Karpas-422 (cell line): ENCODE measurements at regions not wholly inside any gene's neighbourhood (a gene's known extent, or its start where the extent isn't known, plus 50 kb on each side); places are given as distances from the start of the nearest gene placed in this dataset.

Experiments used
- DNase-seq: peaks from one replicate; pipeline ENCODE4 v3.0.0-alpha.2; 2015
- H2AFZ ChIP-seq: fragments of 200-600 bp; sonication (generic); 2 replicates; pipeline ENCODE4 v1.6.1; 2014; ENCODE audit warnings: antibody characterized with exemption, low read length, mixed read lengths
- H3K27ac ChIP-seq: fragments of 200-600 bp; sonication (generic); 2 replicates; pipeline ENCODE4 v1.5.1; 2014; ENCODE audit warnings: mild to moderate bottlenecking, low read length, moderate library complexity
- H3K27me3 ChIP-seq: fragments of 200-600 bp; sonication (generic); 2 replicates; pipeline ENCODE4 v1.6.1; 2014; ENCODE audit warnings: low read length, mixed read lengths
- H3K36me3 ChIP-seq: fragments of 200-600 bp; sonication (generic); 2 replicates; pipeline ENCODE4 v1.6.1; 2014; ENCODE audit warnings: low read length, mixed read lengths; ENCODE audit not compliant: insufficient read depth
- H3K4me1 ChIP-seq: fragments of 200-600 bp; sonication (generic); 2 replicates; pipeline ENCODE4 v1.6.1; 2014; ENCODE audit warnings: mild to moderate bottlenecking, low read length, mixed read lengths
- H3K4me2 ChIP-seq: fragments of 200-600 bp; sonication (generic); 2 replicates; pipeline ENCODE4 v1.6.1; 2014; ENCODE audit warnings: low read length, low read depth, mild to moderate bottlenecking; ENCODE audit not compliant: poor library complexity, severe bottlenecking
- H3K4me3 ChIP-seq: fragments of 200-600 bp; sonication (generic); 2 replicates; pipeline ENCODE4 v1.5.1; 2014; ENCODE audit warnings: mild to moderate bottlenecking, antibody characterized with exemption, low read length, mixed read lengths
- H3K79me2 ChIP-seq: fragments of 200-600 bp; sonication (generic); 2 replicates; pipeline ENCODE4 v1.6.1; 2014; ENCODE audit warnings: mild to moderate bottlenecking, low read length, mixed read lengths
- H3K9ac ChIP-seq: fragments of 200-600 bp; sonication (generic); 2 replicates; pipeline ENCODE4 v1.6.0; 2014; ENCODE audit warnings: low read length
- H3K9me2 ChIP-seq: fragments of 200-600 bp; sonication (generic), shearing (Covaris generic); replicated peaks from 2 replicates; pipeline ENCODE4 v1.6.0; 2014; ENCODE audit warnings: mild to moderate bottlenecking, low read length, moderate library complexity; ENCODE audit not compliant: insufficient read depth
- H3K9me3 ChIP-seq: fragments of 300-700, 200-600 bp; sonication (generic); 2 replicates; pipeline ENCODE4 v1.6.1; 2014; ENCODE audit warnings: low read length, mixed read lengths
- H4K20me1 ChIP-seq: fragments of 200-600 bp; sonication (generic); 2 replicates; pipeline ENCODE4 v1.6.1; 2014; ENCODE audit warnings: mild to moderate bottlenecking, antibody characterized with exemption, low read length, low read depth; ENCODE audit not compliant: insufficient read depth

GRCh38 chr5:159725475-159725874, 190.8 kb upstream of the ADRA1B start:
- Histone ChIP-seq H2AFZ (no peak overlapping the region), H3K27me3 (no peaks in the 10 kb centered on the region), H3K4me3 (no peak overlapping the region), H3K79me2 (no peaks in the 10 kb centered on the region), H4K20me1 (no peaks in the 10 kb centered on the region), H3K27ac (no peak overlapping the region), H3K9ac (no peak overlapping the region), H3K36me3 (no peaks in the 10 kb centered on the region), H3K9me2 (no peaks in the 10 kb centered on the region), H3K4me1 (no peaks in the 10 kb centered on the region), H3K9me3 (no peaks in the 10 kb centered on the region), H3K4me2 (no peak overlapping the region)
- no peak for DNase-seq

GRCh38 chr5:159727167-159727566, 189.1 kb upstream of the ADRA1B start:
- no peaks in the 10 kb centered on the region for H3K4me1 ChIP-seq
- no peak for DNase-seq
- no peaks in the 10 kb centered on the region for H3K9me2 ChIP-seq
- H3K9me3 ChIP-seq, result no peaks in the 10 kb centered on the region
- no peaks in the 10 kb centered on the region for H4K20me1 ChIP-seq
- H3K4me2 ChIP-seq, result no peak overlapping the region
- no peaks in the 10 kb centered on the region for H3K79me2 ChIP-seq
- H3K36me3 ChIP-seq, result no peaks in the 10 kb centered on the region
- H3K27ac ChIP-seq, result no peak overlapping the region
- no peaks in the 10 kb centered on the region for H3K27me3 ChIP-seq
- H3K4me3 ChIP-seq, result no peak overlapping the region
- no peak overlapping the region for H3K9ac ChIP-seq
- no peak overlapping the region for H2AFZ ChIP-seq

GRCh38 chr5:159730285-159730684, 186.0 kb upstream of the ADRA1B start:
- no peaks in the 10 kb centered on the region for H3K27me3 ChIP-seq
- no peaks in the 10 kb centered on the region for H4K20me1 ChIP-seq
- peaks cover 5% of the 10 kb centered on the region for H3K4me1 ChIP-seq
- H3K4me3 ChIP-seq, result no peak overlapping the region
- H2AFZ ChIP-seq, result no peak overlapping the region
- no peak for DNase-seq
- H3K4me2 ChIP-seq, result no peak overlapping the region
- no peak overlapping the region for H3K9ac ChIP-seq
- H3K9me2 ChIP-seq, result no peaks in the 10 kb centered on the region
- no peaks in the 10 kb centered on the region for H3K36me3 ChIP-seq
- no peak overlapping the region for H3K27ac ChIP-seq
- H3K79me2 ChIP-seq, result no peaks in the 10 kb centered on the region
- no peaks in the 10 kb centered on the region for H3K9me3 ChIP-seq

DNA sequence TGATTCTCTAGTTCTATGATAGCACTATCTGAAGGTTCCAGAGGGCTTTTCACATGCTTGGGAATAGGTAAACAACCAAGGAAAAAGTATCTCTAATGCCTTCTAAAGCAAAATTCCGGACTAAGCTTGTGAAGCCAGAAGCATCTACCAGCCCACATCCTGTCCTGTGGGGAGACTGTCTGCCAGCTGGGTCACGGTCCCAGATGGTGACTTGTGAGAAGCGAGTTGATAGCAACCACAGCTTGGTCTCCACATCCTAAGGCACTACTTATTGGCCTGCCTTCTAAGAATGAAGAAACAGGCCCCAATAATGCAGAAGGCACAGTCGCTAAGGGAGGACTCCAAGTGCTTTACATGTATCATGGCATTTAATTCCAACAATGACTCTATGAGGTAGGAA, 184.1 kb upstream of the ADRA1B start:
- DNase-seq, result no peak

GRCh38 chr5:159734366-159734765, 181.9 kb upstream of the ADRA1B start:
- DNase-seq, result no peak
- no peak overlapping the region for H3K9ac ChIP-seq

More for the DNA sequence above, 184.1 kb upstream of the ADRA1B start:
- no peak overlapping the region for H3K4me3 ChIP-seq
- H3K4me2 ChIP-seq, result no peak overlapping the region
- no peak overlapping the region for H3K9ac ChIP-seq
- H3K4me1 ChIP-seq, result peaks cover 5% of the 10 kb centered on the region
- H3K9me2 ChIP-seq, result no peaks in the 10 kb centered on the region
- no peak overlapping the region for H3K27ac ChIP-seq
- no peaks in the 10 kb centered on the region for H3K27me3 ChIP-seq
- no peaks in the 10 kb centered on the region for H4K20me1 ChIP-seq
- no peaks in the 10 kb centered on the region for H3K36me3 ChIP-seq
- no peaks in the 10 kb centered on the region for H3K9me3 ChIP-seq
- H2AFZ ChIP-seq, result no peak overlapping the region
- no peaks in the 10 kb centered on the region for H3K79me2 ChIP-seq

GRCh38 chr5:159735036-159735435, 181.2 kb upstream of the ADRA1B start:
- Histone ChIP-seq H3K9me3 (no peaks in the 10 kb centered on the region), H3K4me2 (no peak overlapping the region)

More at GRCh38 chr5:159734366-159734765, 181.9 kb upstream of the ADRA1B start:
- Histone ChIP-seq H2AFZ (no peak overlapping the region), H3K4me2 (no peak overlapping the region), H3K4me3 (no peak overlapping the region), H3K9me3 (no peaks in the 10 kb centered on the region), H3K36me3 (no peaks in the 10 kb centered on the region), H4K20me1 (no peaks in the 10 kb centered on the region), H3K27me3 (no peaks in the 10 kb centered on the region), H3K27ac (no peak overlapping the region), H3K9me2 (no peaks in the 10 kb centered on the region), H3K79me2 (no peaks in the 10 kb centered on the region), H3K4me1 (peaks cover 5% of the 10 kb centered on the region)

DNA sequence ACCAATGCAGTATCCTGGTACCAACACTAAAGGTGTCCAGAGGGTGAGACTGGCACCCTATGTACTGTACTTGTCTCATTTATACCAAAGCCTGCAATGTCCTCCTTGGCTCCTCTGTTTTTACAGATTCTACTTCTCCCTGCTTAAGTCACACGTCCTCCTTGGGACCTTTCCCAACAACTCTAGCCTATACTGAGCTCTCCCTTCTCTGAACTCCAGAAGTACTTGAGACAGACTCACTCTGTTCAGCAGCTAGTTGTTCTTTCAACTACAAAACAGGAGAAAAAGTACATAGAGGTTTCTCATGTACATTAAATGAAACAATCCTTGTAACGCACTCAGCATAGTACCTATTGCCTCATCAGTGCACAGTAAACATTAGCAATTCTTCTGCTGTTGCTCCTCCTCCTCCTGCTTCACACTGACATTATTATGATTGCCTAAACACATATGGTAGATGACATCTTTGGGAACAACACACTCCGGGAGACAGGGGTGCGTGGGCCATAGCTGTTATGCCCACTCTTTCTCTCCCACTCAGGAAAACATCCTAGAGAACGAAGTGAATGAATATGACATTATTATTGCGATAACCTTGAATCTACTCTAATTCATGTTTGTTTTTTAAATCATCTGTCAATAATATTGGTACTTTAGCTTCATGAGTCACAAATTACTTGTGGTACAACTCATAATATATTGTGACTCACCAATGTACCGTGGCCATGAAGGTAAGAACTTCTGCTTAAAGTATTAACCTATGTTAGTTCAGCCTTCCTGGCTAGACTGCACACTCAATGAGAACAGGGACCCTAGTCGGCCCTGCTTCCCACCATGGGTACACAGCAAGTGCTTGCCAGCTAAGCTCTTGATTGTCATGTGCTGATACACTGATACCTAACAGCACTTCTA, 180.3 kb upstream of the ADRA1B start:
- Histone ChIP-seq H3K4me3 (no peak overlapping the region), H3K4me2 (no peak overlapping the region), H4K20me1 (no peaks in the 10 kb centered on the region), H3K27ac (no peak overlapping the region), H3K79me2 (no peaks in the 10 kb centered on the region), H3K27me3 (no peaks in the 10 kb centered on the region), H3K9me2 (no peaks in the 10 kb centered on the region), H3K9ac (no peak overlapping the region), H3K9me3 (no peaks in the 10 kb centered on the region), H3K36me3 (no peaks in the 10 kb centered on the region), H3K4me1 (peaks cover 5% of the 10 kb centered on the region), H2AFZ (no peak overlapping the region)
- no peak for DNase-seq

More at GRCh38 chr5:159735036-159735435, 181.2 kb upstream of the ADRA1B start:
- H3K36me3 ChIP-seq, result no peaks in the 10 kb centered on the region
- no peak overlapping the region for H3K4me3 ChIP-seq
- no peaks in the 10 kb centered on the region for H3K79me2 ChIP-seq
- no peak overlapping the region for H3K9ac ChIP-seq
- peaks cover 5% of the 10 kb centered on the region for H3K4me1 ChIP-seq
- no peak for DNase-seq
- H4K20me1 ChIP-seq, result no peaks in the 10 kb centered on the region
- H2AFZ ChIP-seq, result no peak overlapping the region
- no peaks in the 10 kb centered on the region for H3K9me2 ChIP-seq
- H3K27ac ChIP-seq, result no peak overlapping the region
- no peaks in the 10 kb centered on the region for H3K27me3 ChIP-seq

DNA sequence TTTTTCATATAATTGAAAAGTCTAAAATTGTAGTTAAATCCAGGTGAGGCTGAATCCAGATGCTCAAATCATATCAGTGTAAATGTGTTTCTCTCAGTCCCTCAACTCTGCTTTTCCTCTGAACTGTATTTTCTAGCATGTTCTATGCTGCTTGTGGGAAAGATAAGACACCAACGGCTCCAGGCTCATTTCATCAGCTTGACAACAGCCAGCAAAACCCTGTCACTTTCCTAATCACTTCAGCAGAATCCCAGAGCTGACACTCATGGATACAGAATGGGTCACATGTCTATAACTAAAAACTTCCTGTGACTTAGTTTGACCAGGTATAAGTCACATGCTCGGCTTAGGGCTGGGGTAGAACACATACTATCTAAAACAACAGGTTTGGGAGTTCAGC, 179.4 kb upstream of the ADRA1B start:
- Histone ChIP-seq H3K36me3 (no peaks in the 10 kb centered on the region), H2AFZ (no peak overlapping the region)

More for the DNA sequence above, 179.4 kb upstream of the ADRA1B start:
- H3K9me2 ChIP-seq, result no peaks in the 10 kb centered on the region
- H3K79me2 ChIP-seq, result no peaks in the 10 kb centered on the region
- H3K9ac ChIP-seq, result no peak overlapping the region
- no peaks in the 10 kb centered on the region for H4K20me1 ChIP-seq
- peaks cover 5% of the 10 kb centered on the region for H3K4me1 ChIP-seq
- no peak for DNase-seq
- no peaks in the 10 kb centered on the region for H3K27me3 ChIP-seq
- H3K4me3 ChIP-seq, result no peak overlapping the region
- H3K9me3 ChIP-seq, result no peaks in the 10 kb centered on the region
- no peak overlapping the region for H3K27ac ChIP-seq
- no peak overlapping the region for H3K4me2 ChIP-seq
